ENCODE measurements at regions not wholly inside any gene's neighbourhood (a gene's known extent, or its start where the extent isn't known, plus 50 kb on each side); places are given as distances from the start of the nearest gene placed in this dataset.

DNA sequence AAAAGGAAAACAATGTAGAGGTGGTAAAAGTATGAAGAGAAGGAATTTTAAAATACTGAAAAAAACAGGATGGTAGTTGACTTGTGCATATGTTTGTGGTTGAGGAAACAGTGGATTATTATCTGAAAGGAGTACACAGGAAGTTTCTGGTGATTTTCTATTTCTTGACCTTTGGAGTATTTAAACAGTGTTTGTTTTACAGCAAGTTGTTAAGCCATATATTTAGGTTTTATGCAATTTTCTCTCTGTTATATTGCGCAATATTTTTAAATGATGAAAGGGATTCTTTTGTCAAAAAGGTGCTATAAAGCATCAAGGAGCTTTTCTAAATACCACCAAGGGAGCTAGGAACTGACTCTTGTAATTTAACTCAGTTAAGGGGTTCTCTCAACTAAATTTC is 343.1 kb upstream of the MAOA start:
- POLR2A ChIA-PET (ENCODE audit: partially characterized antibody): no interaction called here
- Histone ChIP-seq H3K79me1 (ENCODE audit: low read depth, low read length) (no peaks in the 10 kb centered on the region), H4K20me1 (replicated peaks in 1 of 2; ENCODE audit: control insufficient read depth in 1 of 2, insufficient read depth in 2 of 2, low read length in 2 of 2) (no peaks in the 10 kb centered on the region), H3K36me3 (ENCODE audit: control insufficient read depth in 2 of 4, insufficient read depth in 4 of 4, low read length in 3 of 4) (no peaks in the 10 kb centered on the region), H4K5ac (ENCODE audit: insufficient read length, low read depth, low read length) (no peak overlapping the region), H4K91ac (replicated peaks; ENCODE audit: insufficient read length, low read length) (no peak overlapping the region), H3K27ac (ENCODE audit: low read depth, low read length) (no peak overlapping the region), H3K56ac (replicated peaks; ENCODE audit: insufficient read length, low read depth, low read length) (no peak overlapping the region), H2AFZ (ENCODE audit: low read length) (no peak overlapping the region), H3K4ac (replicated peaks; ENCODE audit: insufficient read length, low read depth, low read length) (no peak overlapping the region), H3K27me3 (replicated peaks in 1 of 4; ENCODE audit: control insufficient read depth in 3 of 4, extremely low read depth in 1 of 4, insufficient read depth in 3 of 4, low read length in 3 of 4) (no peaks in the 10 kb centered on the region), H2BK20ac (ENCODE audit: low read length) (no peak overlapping the region), H3K23me2 (ENCODE audit: low read depth, low read length) (no peaks in the 10 kb centered on the region), H4K8ac (ENCODE audit: extremely low read depth, insufficient read depth, low read length) (no peak overlapping the region), H3K79me2 (ENCODE audit: control insufficient read depth in 1 of 2, insufficient read depth in 2 of 2, low read length in 2 of 2) (no peaks in the 10 kb centered on the region), H2BK15ac (ENCODE audit: low read length) (no peak overlapping the region), H2BK12ac (ENCODE audit: low read depth, low read length) (no peak overlapping the region), H2AK5ac (ENCODE audit: low read depth, low read length) (no peak overlapping the region), H3K9me3 (ENCODE audit: insufficient read depth in 2 of 2, low read depth in 1 of 2, low read length in 1 of 2) (no peaks in the 10 kb centered on the region; a peak in 1 of 4 replicates), H2BK120ac (replicated peaks; ENCODE audit: low read depth, low read length) (no peak overlapping the region), H3K9ac (replicated peaks in 1 of 4; ENCODE audit: extremely low read depth in 1 of 4, low read depth in 3 of 4, low read length in 3 of 4) (no peak overlapping the region), H3K23ac (ENCODE audit: insufficient read length) (no peak overlapping the region), H3K14ac (ENCODE audit: insufficient read length) (no peak overlapping the region), H2BK5ac (ENCODE audit: low read depth, low read length) (no peak overlapping the region), H3K4me1 (replicated peaks in 1 of 4; ENCODE audit: control insufficient read depth in 3 of 4, insufficient read depth in 4 of 4, low read length in 3 of 4) (no peaks in the 10 kb centered on the region), H3K4me3 (ENCODE audit: extremely low read depth in 1 of 4, insufficient read depth in 2 of 4, low read depth in 3 of 4, low read length in 4 of 4) (no peak overlapping the region), H3K18ac (ENCODE audit: extremely low read depth, low read length) (no peak overlapping the region), H3K4me2 (ENCODE audit: insufficient read depth in 1 of 2, low read depth in 2 of 2, low read length in 2 of 2) (no peak overlapping the region)
- 88% methylated on average over 1 of the region's 1 CpG; no CpG with 5 or more reads in 1 of the 2 experiments for WGBS, 2 experiments (ENCODE audit: extremely low coverage in 1 of 2, insufficient coverage in 1 of 2, insufficient read length in 1 of 2, insufficient replicate concordance in 2 of 2, low coverage in 1 of 2, low lambda C conversion rate in 2 of 2, missing lambda C conversion rate in 1 of 2)
- peak; percentile 91; the same call in 1 of the 2 replicates for TF ChIP-seq CEBPB (IDR thresholded peaks at IDR 0.05; ENCODE audit: low read depth, low read length)
- TF ChIP-seq KDM1A (IDR thresholded peaks at IDR 0.05; ENCODE audit: borderline replicate concordance, low read length): no peak
- FAIRE-seq (no peak), DNase-seq (ENCODE audit: low read depth in 1 of 2, low spot score in 2 of 2) (no peak)
- CTCF ChIA-PET (ENCODE audit: partially characterized antibody): no interaction called here
